ENCODE measurements at regions not wholly inside any gene's neighbourhood (a gene's known extent, or its start where the extent isn't known, plus 50 kb on each side); places are given as distances from the start of the nearest gene placed in this dataset.

DNA sequence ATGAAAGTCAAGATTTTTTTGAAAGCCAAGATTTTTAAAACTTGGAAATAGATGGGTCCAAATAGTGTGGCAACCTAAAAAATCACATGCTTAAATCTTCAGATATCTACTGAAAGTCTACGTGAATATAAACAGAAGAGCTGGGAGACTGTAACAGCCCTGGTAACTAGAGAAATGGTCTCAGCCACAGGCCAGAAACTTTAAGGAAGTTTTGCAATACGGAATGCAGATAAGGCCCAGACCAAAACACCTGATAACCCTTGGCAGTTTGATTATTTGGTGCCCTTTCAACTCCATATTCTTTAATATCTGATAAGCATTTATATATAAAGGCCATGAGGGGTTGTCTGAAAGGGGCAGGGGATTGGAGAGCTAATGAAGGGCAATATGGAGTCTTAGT is 537.3 kb upstream of the TGFBR2 start:
- DNase-seq, result no peak

DNA sequence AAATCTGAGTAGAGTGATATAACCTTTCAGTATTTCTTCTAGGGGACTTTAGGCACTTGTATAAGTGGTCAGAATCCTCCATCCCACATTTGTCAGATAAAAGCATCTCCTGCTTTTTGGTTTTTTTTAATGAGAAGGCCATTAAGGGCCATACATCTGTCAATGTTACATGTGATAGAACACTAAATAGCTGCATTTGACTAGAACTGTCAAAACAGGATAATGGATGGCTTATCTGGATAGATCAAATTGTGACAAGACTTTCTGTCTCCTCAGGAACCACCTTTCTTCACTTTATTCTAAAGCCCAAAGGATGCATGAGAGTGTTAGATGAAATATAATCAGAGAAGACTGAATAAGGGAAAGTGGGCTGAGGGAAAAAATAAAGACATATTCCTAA is 533.4 kb upstream of the TGFBR2 start:
- no peak for DNase-seq

DNA sequence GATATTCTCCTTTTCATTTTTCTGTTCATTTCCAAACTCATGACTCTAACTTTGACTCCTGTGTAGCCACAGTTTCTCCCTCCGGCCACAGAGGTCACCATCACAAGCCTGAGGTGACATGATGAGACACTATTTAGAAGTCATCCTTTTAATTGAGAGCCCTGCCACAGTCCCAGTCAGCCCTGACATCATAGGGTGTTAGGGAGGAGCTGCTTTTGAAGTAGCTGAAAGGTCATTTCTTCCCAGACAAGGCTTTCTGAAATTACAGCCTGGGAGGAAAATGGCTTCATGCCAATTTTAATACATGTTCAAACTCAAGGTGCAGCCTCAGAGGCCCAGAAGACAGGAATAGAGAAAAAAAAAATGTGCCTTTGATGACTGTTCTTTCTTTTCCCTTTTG is 532.8 kb upstream of the TGFBR2 start:
- DNase-seq, result no peak

DNA sequence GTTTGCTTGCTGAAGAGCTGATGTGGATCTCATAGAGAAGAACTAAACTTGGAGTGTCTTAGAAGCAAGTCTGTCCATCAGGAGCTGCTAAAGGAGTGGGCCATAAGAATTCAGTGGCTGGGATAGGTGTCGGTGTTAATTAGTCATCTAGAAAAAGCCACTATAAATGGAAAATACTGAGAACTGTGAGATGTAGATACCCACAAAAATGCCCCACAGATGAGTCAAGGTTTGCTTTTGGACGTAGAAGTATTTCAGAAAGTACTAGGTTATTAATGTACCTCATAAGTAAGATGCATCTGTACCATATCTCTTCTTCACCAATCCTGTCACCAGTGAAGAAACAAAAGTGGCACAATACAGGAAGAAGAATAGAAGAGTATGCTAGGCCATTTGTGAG is 530.9 kb upstream of the TGFBR2 start:
- DNase-seq, result no peak

DNA sequence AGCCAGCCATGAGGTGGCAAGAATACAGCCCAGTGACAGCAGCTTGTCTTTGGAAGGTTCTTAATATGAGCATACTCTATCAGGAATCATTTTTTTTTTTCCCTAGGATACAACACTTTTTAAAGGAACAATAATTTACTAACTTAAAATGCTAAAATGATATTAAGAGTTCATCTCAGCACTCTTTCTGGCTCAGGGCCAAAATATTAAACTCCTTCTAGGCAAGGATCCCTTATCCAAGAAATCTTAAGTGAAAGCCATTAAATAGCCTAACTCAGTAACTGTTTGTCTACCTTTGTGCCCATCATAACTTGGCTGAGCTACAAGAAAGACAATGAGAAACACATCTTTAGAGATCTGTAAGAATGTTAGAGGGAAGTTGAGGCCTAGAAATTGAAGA is 529.5 kb upstream of the TGFBR2 start:
- DNase-seq, result no peak

DNA sequence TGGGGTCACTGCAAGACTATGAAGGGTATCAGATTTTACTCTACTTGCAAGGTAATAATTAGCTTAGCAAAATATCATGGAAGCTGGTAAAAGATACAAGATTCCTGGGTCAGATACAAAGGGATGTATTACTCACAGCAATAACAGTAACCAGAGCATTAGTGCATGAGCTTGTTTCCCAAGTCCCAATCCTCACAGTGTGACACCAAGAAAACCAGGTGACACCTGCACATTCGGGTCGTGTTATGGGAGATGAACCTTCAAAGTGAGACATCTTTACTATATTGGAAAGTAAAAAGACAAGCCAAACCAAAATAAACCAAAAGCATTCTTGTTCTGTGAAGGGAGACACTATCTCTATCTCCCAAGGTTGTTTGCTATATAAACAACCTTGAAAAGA is 528.7 kb upstream of the TGFBR2 start:
- no peak for DNase-seq

DNA sequence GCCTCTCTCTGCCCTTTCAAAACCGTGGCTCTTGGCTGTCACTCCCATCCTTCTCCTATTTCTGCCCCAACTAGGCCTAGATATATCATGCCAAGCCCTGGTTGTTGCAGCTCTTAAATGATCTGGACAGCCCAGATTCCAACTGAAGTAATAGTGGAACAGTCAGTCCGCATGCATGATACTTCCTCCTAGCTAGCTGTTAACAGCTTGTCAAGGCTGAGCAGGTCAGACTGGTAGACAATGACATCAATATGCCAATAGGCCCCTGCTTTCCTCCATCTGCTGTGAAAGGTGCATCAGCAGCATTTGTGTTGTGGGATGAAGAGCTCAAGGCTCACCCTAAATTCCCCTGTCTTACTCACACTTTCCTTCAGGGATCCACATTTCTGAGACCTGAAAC is 527.7 kb upstream of the TGFBR2 start:
- no peak for DNase-seq

DNA sequence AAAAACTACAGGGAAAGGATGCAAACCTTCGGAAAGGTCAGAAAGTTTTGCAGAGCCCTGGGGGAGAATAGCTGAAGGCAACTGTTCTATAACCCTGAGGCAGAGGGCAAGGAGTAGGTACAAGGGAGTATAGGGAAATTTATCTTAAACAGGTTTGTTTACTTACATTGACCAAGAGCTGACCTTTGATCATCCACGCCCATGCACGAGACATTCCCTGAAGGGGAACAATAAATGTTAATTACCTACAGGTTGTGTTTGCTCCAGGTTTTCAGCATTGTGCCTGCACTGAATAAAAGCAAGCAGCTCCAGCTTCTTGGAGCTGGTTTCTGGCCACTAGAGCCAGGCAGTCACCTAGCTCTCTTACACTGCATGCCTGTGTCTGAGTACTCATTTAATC is 524.5 kb upstream of the TGFBR2 start:
- DNase-seq, result peak; percentile 5

DNA sequence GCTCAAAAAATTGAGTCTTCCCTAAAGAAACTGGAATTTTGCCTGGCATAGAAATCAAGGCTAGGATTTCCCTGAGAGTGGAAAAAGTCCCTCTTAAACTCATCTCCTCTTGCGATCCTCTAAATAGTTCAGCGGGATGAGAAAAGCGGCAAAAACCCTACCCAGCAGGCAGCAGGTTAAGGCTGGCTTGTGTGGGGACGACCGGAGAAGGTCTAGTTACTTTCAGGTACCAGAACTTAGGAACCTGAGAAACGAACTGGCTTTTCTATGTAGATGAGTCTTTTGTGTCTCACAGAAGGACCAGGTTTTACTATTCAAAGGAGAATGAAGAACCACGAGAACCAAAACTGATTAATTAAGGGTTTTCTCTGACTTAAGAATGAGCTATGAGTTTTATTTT is 523.7 kb upstream of the TGFBR2 start:
- no peak for DNase-seq

DNA sequence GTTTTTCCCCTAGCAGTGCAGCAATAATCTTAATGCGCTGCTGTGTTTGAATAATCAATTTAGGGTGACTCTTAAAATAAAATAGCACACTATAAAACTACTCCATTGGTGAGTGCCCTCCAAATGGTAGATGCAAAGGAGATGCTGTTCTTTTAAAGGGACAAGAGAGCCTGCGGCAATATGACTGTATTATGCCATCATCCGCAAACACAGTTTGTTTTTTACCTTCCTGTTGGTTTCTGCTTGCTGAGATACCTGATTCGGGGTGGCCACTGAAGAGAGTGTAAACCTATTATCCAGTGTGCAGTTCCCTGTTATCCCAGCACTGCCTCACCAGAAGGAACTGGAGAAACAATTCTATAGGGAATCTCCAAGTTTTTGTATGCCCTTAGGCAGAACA is 523.1 kb upstream of the TGFBR2 start:
- no peak for DNase-seq

DNA sequence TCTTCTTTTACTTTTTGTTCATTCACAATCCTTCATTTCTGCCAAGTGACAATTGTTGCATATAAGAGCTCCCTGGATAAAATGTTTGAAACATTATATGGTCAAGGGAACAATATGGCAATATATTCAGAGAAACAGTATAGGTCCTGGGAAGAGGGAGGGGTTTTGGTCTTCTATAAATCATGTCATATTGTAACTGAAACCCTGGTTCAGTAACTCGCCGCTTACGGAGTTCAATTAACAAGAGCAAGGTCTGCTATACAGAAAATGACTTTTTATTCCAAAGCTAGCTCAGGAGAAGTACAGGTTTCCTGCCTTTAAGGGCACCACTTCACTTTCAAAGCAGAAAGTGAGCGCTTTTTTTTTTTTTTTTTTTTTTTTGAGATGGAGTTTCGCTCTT is 522.1 kb upstream of the TGFBR2 start:
- no peak for DNase-seq

DNA sequence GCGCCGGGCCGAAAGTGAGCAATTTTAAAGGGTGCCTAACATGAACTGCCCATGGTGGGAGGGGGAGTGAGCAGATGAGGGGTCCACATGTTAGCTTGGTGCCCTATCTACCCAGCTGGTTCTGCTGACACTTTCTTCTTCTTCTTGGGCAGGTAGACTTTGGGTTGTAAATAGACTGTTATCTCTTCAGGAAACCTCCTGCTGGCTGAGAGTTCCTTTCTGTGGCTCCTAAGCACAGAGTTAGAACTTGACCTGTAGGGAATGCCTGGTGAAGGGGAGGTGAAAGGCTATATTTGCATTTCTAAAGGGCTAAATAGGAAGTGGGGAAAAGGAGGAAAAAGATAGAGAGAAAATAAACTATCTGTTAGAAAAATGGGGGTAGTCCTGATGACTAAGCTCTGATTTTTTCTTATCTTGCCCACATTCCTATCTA is 521.4 kb upstream of the TGFBR2 start:
- no peak for DNase-seq

DNA sequence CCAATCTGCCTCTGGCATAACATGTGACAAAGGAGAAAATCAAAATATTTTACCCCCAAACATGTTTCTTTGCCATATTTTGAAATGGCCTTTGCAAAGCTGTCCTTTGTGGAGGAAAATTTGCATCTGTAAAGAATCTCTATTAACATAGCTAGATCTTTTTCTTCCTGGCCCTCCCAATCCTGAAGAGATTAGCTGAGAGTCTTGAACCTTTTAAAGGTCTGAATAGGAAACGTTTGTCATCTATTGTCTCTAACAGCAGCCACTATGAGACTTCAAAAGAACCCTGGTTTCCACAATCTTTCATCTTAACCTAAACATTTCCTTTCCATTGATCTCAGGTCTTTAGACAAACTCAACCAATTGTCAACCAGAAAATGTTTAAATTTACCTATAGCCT is 520.9 kb upstream of the TGFBR2 start:
- DNase-seq, result no peak

DNA sequence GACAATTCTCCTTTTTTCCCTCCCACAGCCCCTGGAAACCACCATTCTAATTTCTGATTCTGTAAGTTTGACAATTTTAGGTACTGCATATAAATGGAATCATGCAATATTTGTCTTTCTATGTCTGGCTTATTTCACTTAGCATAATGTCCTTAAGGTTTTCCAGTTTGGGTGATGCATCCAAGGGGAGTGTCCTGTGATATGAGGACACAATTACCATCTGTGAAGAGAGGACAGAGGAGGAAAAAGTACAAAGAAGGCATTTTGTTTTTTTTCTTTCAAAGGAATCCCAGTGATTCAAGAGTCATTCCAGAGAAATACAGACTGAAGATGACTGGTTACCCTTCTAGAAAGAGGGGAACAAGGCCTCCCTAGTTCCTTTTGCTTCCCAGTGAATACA is 514.7 kb upstream of the TGFBR2 start:
- DNase-seq, result no peak

DNA sequence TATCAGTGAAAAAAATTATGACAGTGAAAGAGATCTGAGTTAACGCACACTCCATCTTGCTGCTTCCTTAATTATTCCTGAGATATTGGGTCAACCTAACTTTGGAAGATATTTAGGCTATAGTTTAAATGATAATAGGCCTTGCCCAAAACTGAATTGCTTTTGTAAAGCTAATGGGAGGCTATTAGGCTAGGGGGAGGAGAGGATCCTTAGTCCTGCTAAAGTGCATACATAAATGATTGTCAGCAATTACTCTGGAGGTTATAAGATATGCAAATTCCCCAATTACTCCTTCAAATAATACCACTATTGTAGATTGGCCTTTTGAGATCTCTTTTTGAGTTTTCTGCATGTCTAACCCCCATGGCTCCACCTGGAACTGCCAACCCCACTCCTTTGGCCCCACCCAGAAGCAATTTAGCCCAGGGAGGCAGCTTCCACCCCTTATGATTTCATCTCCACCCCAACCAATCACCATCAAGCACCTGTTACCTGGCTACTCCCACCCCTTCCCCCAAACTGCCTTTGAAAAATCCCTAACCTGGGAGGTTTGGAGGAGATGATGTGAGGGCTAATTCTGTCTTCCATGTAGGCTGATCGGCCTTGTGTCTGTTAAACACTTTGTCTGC is 509.3 kb upstream of the TGFBR2 start:
- DNase-seq, result no peak

DNA sequence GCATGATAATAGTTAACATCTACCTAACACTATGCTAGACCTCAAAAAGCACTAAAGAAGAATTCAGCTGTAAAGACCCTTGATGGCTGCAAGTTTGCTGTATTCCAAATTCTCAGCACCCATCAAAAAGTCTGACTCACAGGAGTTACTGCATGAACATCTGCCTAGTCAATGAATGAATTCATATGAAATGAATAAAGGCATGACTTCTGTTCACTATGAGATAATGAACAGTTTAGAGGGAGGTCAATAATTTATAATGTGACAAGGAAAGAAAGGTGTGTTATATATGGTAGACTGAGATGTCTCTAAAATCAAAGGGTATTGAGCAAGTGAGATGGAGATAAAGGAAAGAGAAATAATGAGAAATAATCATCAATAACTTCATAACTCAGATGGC is 508.2 kb upstream of the TGFBR2 start:
- no peak for DNase-seq

DNA sequence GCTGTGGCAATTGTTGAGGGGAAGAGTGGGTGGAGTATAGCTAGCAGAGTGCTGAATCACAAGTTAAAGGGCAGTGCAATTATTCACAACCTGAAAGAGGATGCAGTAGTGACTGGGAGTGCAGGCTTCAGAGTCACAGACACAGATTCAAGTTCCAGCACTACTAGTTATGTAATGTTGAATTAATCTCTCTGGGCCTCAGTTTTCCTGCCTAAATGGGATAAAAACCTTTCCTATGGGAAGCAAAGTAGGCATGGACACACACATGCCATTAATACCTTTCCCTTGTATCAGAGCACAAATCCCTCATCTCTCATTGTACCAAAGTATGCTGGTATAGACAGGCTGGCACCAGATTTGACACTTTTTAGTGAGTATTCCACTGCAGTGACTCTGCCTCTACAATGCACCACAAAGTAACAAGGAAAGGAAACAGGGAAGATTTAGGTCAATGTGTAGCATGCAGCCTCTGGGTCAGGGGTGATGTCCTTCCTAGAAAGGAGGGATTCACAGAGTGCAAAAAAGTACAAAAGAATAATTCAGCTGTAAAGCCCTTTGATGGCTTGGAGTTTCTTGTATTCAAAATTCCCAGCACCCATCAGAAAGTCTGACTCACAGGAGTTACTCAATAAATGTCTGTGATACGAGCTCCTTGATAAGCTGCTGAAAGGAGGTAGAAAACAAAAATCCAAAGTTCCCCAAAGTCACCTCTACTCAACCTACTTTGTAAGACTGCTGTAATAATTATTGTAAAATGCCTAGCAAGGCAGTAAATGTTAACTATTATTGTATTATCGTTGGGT is 507.5 kb upstream of the TGFBR2 start:
- no peak for DNase-seq

DNA sequence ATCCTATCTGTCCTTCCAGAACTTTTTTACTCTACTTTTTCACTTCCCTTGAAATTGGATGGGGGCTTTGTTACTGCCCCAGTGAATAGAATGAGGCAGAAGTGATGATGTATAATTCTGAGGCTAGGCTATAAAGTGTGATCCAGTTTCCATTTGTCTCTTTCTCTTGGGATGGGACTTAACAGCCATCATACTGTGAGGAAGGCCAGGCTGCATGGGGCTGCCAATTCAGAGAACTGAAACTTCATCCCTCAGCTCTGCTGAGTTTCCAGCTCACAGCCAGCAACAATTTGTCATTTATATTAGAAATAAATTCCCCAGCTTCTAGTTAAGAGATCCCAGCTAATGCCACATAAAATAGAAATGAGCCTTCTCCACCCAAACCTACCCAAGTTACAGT is 504.0 kb upstream of the TGFBR2 start:
- DNase-seq, result no peak

DNA sequence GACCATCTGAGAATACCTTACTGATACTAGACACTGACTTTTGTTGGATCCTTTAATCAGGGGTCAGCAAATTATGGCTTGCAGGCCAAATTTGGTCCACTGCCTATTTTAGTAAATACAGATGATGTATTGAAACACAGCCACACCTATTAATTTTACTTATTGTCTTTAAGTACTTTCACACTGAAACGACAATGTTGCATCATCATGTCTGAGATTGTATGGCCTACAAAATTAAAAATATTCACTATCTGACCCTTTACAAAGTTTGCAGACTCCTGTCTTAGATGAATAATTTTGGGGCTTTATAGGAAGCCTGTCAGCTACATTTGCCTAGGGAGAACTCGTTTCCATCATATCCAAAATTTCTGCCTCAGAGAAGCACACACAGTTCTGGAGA is 503.2 kb upstream of the TGFBR2 start:
- DNase-seq, result no peak

DNA sequence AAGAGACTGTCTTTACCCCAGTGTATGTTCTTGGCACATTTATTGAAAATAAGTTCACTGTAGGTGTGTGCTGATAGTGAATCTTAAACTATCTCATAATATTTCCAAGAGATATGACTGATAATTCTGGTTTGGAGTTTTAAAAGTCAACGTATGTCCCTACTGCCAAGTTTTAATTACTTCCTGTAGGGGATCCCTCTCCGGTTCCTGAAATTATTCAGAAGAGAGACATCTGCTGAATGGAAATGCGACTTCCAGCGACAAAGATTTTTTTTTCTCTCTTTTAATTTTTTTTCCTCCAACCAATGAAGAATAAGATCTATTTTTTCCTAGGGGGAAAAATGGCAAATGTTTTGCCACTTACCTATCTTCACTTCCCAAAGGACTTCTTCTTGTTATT is 498.9 kb upstream of the TGFBR2 start:
- DNase-seq, result no peak

DNA sequence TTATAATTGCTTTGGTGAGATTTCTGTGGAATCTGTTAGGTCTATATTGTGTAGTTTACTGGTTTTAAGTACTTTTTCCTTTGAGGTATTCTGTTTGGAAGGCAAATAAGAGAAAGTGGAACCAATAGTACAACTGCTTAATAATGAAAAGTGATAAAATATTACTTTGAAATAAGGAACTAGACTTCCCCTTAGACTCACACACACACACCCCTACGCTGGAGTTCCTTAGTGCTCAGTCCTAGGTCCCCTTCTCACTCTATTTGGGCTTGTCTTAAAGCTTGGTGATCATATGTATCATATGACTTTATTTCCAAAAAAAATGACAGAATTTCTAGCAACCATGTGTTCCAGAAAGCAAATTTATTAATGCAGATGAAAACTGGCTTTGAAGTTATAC is 494.0 kb upstream of the TGFBR2 start:
- no peak for DNase-seq

DNA sequence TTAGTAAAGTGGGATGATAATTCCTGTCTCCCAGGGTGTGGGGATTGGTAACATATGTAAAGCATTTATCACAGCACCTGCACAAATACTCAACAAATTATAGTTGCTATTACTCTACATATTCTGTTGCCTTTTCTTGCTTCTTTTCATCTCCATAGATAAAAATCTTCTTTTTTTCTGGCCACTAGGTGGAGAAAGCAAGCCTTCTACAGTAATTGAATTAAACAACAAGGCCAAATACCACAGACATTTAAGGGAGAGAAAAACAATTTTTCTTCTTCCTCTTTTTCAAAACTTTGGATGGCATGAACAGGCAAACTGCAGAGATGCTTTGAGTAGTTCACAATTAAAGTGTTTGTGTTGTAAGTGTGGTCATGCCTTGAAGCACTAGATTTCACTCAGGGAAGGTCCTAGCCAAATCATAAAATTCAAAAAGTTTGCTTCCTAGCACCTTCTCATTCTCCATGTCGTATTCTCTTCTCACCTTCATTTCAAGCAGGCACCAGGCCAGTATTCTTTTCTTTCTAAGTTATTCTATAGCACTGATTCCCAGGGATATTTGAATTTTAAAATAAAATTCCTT is 493.4 kb upstream of the TGFBR2 start:
- peak; percentile 2 for DNase-seq

DNA sequence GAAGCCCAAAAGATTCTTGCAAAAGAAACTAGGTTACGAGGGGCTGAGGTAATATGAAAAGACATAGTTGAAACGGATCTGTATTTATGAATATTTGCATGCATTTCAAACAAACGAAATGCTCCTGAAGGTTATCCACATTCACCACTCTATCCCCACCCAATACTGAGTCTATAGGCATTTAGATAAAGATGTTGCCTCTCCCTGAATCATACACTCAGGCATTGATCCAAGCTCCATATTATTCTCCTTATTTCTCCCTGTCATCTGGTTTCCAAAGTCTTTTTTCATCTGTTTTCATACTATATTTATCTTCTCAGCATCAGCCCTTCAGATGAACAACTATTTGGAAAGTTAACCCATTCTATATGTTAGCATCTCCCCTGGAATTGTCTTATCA is 492.5 kb upstream of the TGFBR2 start:
- no peak for DNase-seq

DNA sequence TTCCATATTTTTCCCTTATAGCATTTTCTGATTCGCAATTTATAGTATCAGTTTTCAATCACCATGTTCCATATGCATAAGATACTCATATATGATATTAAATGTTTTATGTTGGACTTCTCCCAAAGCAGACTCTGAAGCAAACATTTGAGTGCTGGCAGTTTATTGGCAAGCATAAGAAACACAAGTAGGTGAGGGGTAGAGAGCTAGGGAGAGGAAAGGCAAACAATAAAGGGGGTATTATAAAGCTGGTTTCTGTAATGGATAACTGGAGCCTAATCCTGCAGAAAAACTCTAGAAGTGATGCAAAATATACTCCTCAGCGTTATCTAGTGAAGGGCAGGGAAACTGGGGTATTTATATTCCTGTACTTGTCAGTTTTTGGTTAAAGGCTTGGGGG is 491.5 kb upstream of the TGFBR2 start:
- DNase-seq, result no peak

DNA sequence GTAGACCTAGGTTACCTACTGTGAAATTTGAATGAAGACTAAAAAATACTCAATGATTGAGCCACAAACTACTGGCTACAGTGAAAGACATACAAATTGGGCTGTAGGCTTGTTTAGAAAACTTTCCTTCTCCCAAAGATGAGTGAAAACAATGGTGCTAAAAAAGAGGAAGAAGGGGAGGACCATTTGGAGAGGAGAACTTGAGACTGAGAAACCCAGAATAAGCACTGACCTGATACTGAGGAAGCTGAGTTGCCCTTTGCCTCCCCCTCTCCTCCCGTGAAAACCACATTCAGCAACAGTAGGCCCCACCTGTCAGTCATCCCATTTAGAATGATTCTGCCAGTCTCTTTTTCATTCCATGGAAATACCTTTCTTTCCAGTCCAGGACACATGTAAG is 484.0 kb upstream of the TGFBR2 start:
- no peak for DNase-seq
